ENCODE measurements at regions not wholly inside any gene's neighbourhood (a gene's known extent, or its start where the extent isn't known, plus 50 kb on each side); places are given as distances from the start of the nearest gene placed in this dataset.

- Histone ChIP-seq H3K9me3 (no peaks in the 10 kb centered on the region), H3K27me3 (no peaks in the 10 kb centered on the region), H3K4me1 (peaks cover 0 to 10% (median 3%) of the 10 kb centered on the region in 4 donors), H3K27ac (no peak overlapping the region), H3K4me3 (no peak overlapping the region), H3K36me3 (no peaks in the 10 kb centered on the region)
- TF ChIP-seq CTCF (IDR thresholded peaks at IDR 0.05) (no peak), POLR2A (IDR thresholded peaks at IDR 0.05) (no peak)
- DNase-seq = no peak
Observed at GRCh38 chr12:14153803-14154202, 172.4 kb upstream of the GRIN2B start.

GRCh38 chr12:14156606-14157005 lies 175.2 kb upstream of the GRIN2B start:
- Histone ChIP-seq H3K4me1 (peaks cover 0 to 10% (median 3%) of the 10 kb centered on the region in 4 donors), H3K9me3 (no peaks in the 10 kb centered on the region), H3K27me3 (no peaks in the 10 kb centered on the region), H3K36me3 (no peaks in the 10 kb centered on the region), H3K4me3 (no peak overlapping the region), H3K27ac (peak overlapping the region in 2 of 4 donors; percentile 15 to 38)
- TF ChIP-seq CTCF (IDR thresholded peaks at IDR 0.05) (no peak), POLR2A (IDR thresholded peaks at IDR 0.05) (no peak)
- DNase-seq = no peak

GRCh38 chr12:14157088-14157747 lies 175.8 kb upstream of the GRIN2B start:
- H3K36me3 ChIP-seq = no peaks in the 10 kb centered on the region
- H3K9me3 ChIP-seq = no peaks in the 10 kb centered on the region
- H3K4me3 ChIP-seq = no peak overlapping the region
- DNase-seq = peak in 1 of 3 donors; percentile 43
- no peaks in the 10 kb centered on the region for H3K27me3 ChIP-seq
- H3K4me1 ChIP-seq = peaks cover 0 to 10% (median 3%) of the 10 kb centered on the region in 4 donors
- peak overlapping the region in 2 of 4 donors; percentile 30 to 61 for H3K27ac ChIP-seq
- TF ChIP-seq POLR2A (IDR thresholded peaks at IDR 0.05) (no peak), CTCF (IDR thresholded peaks at IDR 0.05) (no peak)

GRCh38 chr12:14164266-14164665 lies 182.9 kb upstream of the GRIN2B start:
- DNase-seq = no peak
- Histone ChIP-seq H3K4me3 (no peak overlapping the region), H3K4me1 (no peaks in the 10 kb centered on the region), H3K36me3 (no peaks in the 10 kb centered on the region), H3K27ac (no peak overlapping the region), H3K27me3 (no peaks in the 10 kb centered on the region), H3K9me3 (no peaks in the 10 kb centered on the region)
- TF ChIP-seq CTCF (IDR thresholded peaks at IDR 0.05) (no peak), POLR2A (IDR thresholded peaks at IDR 0.05) (no peak)

GRCh38 chr12:14167005-14167628 lies 185.7 kb upstream of the GRIN2B start:
- no peaks in the 10 kb centered on the region for H3K27me3 ChIP-seq
- H3K36me3 ChIP-seq = no peaks in the 10 kb centered on the region
- peak in 2 of 3 donors; percentile 37 to 66 for DNase-seq
- no peaks in the 10 kb centered on the region for H3K4me1 ChIP-seq
- H3K9me3 ChIP-seq = no peaks in the 10 kb centered on the region
- TF ChIP-seq CTCF (IDR thresholded peaks at IDR 0.05) (peak; percentile 74 to 92 (median 90)), POLR2A (IDR thresholded peaks at IDR 0.05) (no peak)
- H3K27ac ChIP-seq = no peak overlapping the region
- no peak overlapping the region for H3K4me3 ChIP-seq

All from Peyer's patch (tissue), 4 donors.